Brain microvascular endothelial cell (primary cell): ENCODE measurements at regions not wholly inside any gene's neighbourhood (a gene's known extent, or its start where the extent isn't known, plus 50 kb on each side); places are given as distances from the start of the nearest gene placed in this dataset.
A peak's percentile ranks its signal among the peaks of the same experiment; 100 is the strongest.

Source experiments
- DNase-seq: peaks from one replicate; pipeline ENCODE4 v3.0.0-alpha.2; 2020
- H3K27ac ChIP-seq: fragments of 250-450 bp; sonication (Bioruptor Pico); 2 replicates; pipeline ENCODE4 v1.5.1; 2020; ENCODE audit warnings: mild to moderate bottlenecking, moderate library complexity
- H3K27me3 ChIP-seq: fragments of 250-450 bp; sonication (Bioruptor Pico); replicated peaks from 2 replicates; pipeline ENCODE4 v1.5.1; 2020; ENCODE audit warnings: mild to moderate bottlenecking
- H3K36me3 ChIP-seq: fragments of 250-450 bp; sonication (Bioruptor Pico); replicated peaks from 2 replicates; pipeline ENCODE4 v1.5.1; 2020; ENCODE audit warnings: mild to moderate bottlenecking
- H3K4me3 ChIP-seq: 2 replicates; pipeline ENCODE4 v1.5.1; 2011; ENCODE audit warnings: low read depth, mild to moderate bottlenecking, control low read depth, low read length, moderate library complexity
- in situ Hi-C: cut with HindIII; loops from 2 replicates; pipeline ENCODE4 v1.10.0; 2017; ENCODE audit warnings: low sequenced_read_pairs, low pct_ligation_motif_present
- TF ChIP-seq, protein P1 (sequence below): IDR thresholded peaks from 2 replicates; pipeline ENCODE4 v1.5.1; 2011; ENCODE audit warnings: low read depth, mild to moderate bottlenecking, moderate library complexity, low read length, control low read depth, inconsistent platforms; ENCODE audit errors: missing control alignments

- TF ChIP-seq, protein P1, sequence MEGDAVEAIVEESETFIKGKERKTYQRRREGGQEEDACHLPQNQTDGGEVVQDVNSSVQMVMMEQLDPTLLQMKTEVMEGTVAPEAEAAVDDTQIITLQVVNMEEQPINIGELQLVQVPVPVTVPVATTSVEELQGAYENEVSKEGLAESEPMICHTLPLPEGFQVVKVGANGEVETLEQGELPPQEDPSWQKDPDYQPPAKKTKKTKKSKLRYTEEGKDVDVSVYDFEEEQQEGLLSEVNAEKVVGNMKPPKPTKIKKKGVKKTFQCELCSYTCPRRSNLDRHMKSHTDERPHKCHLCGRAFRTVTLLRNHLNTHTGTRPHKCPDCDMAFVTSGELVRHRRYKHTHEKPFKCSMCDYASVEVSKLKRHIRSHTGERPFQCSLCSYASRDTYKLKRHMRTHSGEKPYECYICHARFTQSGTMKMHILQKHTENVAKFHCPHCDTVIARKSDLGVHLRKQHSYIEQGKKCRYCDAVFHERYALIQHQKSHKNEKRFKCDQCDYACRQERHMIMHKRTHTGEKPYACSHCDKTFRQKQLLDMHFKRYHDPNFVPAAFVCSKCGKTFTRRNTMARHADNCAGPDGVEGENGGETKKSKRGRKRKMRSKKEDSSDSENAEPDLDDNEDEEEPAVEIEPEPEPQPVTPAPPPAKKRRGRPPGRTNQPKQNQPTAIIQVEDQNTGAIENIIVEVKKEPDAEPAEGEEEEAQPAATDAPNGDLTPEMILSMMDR, result no peak
- in situ Hi-C loops, result no loop called here
- no peaks in the 10 kb centered on the region for H3K36me3 ChIP-seq
- H3K27ac ChIP-seq, result no peak overlapping the region
- no peak overlapping the region for H3K4me3 ChIP-seq
- no peak for DNase-seq
- no peaks in the 10 kb centered on the region for H3K27me3 ChIP-seq
These were observed 217.6 kb upstream of the CITED2 start for GRCh38 chr6:139592011-139592410.

GRCh38 chr6:139591075-139591865, 216.8 kb upstream of the CITED2 start:
- H3K36me3 ChIP-seq, result no peaks in the 10 kb centered on the region
- no peak for DNase-seq
- no peak overlapping the region for H3K4me3 ChIP-seq
- TF ChIP-seq, protein P1, result no peak
- H3K27me3 ChIP-seq, result no peaks in the 10 kb centered on the region
- in situ Hi-C loops, result no loop called here
- H3K27ac ChIP-seq, result no peak overlapping the region

- no peaks in the 10 kb centered on the region for H3K27me3 ChIP-seq
- H3K27ac ChIP-seq, result no peak overlapping the region
- TF ChIP-seq, protein P1, result no peak
- no peak for DNase-seq
- H3K4me3 ChIP-seq, result no peak overlapping the region
- H3K36me3 ChIP-seq, result no peaks in the 10 kb centered on the region
- in situ Hi-C loops, result no loop called here
These were observed 215.8 kb upstream of the CITED2 start for GRCh38 chr6:139590206-139590605.

- H3K36me3 ChIP-seq, result no peaks in the 10 kb centered on the region
- no peak overlapping the region for H3K4me3 ChIP-seq
- H3K27me3 ChIP-seq, result no peaks in the 10 kb centered on the region
- in situ Hi-C loops, result no loop called here
- DNase-seq, result peak; percentile 39
- peak overlapping the region; percentile 90 for H3K27ac ChIP-seq
- TF ChIP-seq, protein P1, result no peak
These were observed 214.5 kb upstream of the CITED2 start for GRCh38 chr6:139588734-139589593.

DNA sequence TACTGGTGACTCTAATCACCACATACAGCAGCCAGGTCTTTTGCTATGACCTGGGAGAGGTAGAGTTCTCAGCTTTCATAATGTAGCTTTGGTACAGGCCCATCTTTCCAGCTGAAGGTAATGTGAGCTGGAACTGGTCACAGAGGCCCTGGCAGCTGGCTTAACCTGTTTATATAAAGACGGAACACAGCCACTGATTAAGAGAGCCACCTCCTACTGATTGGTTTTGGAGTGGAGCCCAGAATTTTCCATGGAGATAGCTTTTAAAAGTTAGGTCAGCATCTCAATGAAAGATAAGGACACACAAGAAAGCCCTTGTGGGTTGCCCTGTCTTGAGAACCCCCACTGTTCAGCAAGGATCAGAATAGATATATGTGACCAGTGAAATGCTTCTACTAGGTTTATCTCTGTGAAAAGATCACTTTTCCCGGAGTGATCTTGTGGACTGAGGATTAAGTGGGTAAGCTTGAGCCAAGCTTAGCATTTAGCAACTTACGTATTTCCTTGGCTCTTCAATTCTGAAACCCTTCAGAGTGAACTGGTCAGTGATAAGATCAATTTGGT, 213.7 kb upstream of the CITED2 start:
- H3K4me3 ChIP-seq, result no peak overlapping the region
- in situ Hi-C loops, result no loop called here
- H3K27ac ChIP-seq, result peak overlapping the region; percentile 90
- peak; percentile 76 for DNase-seq
- H3K27me3 ChIP-seq, result no peaks in the 10 kb centered on the region
- TF ChIP-seq, protein P1, result no peak
- H3K36me3 ChIP-seq, result no peaks in the 10 kb centered on the region
